ENCODE measurements at regions not wholly inside any gene's neighbourhood (a gene's known extent, or its start where the extent isn't known, plus 50 kb on each side); places are given as distances from the start of the nearest gene placed in this dataset.

DNA sequence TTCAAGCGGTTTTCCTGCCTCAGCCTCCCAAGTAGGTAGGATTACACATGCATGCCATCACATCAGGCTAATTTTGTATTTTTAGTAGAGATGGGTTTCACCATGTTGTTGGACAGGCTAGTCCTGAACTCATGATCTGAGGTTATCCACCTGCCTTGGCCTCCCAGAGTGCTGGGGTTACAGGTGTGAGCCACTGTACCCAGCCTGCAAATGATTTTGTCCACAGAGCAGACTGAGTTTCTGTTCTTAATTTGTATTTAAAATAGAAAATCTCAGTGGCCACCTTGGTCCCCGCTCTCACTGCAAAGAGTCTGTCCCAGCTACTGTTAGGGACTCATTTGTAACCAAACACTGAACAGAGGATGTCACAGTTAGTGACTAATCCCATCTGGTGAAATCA is 415.7 kb upstream of the RBFOX1 start:
- ChIA-PET POLR2A (no interaction called here), CTCF (no interaction called here)
- TF ChIP-seq GLI4 (tag by site-specific recombination; IDR thresholded peaks at IDR 0.05): no peak
- no peak for TF ChIP-seq ZNF354C (tag by site-specific recombination; IDR thresholded peaks at IDR 0.05; ENCODE audit: borderline replicate concordance, low read depth)
- TF ChIP-seq PRDM1 (tag by site-specific recombination; IDR thresholded peaks at IDR 0.05): no peak
- no peak for TF ChIP-seq ZNF138 (tag by site-specific recombination; IDR thresholded peaks at IDR 0.05; ENCODE audit: borderline replicate concordance)
- no peak for TF ChIP-seq ZNF768 (tag by site-specific recombination; IDR thresholded peaks at IDR 0.05)
- no peak for TF ChIP-seq ZBTB21 (tag by site-specific recombination; IDR thresholded peaks at IDR 0.05)
- TF ChIP-seq ZNF843 (tag by site-specific recombination; IDR thresholded peaks at IDR 0.05): no peak
- no peak for TF ChIP-seq ZNF658 (tag by site-specific recombination; IDR thresholded peaks at IDR 0.05)
- TF ChIP-seq ZBTB17 (tag by site-specific recombination; IDR thresholded peaks at IDR 0.05): no peak
- no peak for TF ChIP-seq ZNF433 (tag by site-specific recombination; IDR thresholded peaks at IDR 0.05; ENCODE audit: low read depth)
- TF ChIP-seq, protein P1, sequence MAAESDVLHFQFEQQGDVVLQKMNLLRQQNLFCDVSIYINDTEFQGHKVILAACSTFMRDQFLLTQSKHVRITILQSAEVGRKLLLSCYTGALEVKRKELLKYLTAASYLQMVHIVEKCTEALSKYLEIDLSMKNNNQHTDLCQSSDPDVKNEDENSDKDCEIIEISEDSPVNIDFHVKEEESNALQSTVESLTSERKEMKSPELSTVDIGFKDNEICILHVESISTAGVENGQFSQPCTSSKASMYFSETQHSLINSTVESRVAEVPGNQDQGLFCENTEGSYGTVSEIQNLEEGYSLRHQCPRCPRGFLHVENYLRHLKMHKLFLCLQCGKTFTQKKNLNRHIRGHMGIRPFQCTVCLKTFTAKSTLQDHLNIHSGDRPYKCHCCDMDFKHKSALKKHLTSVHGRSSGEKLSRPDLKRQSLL (tag by site-specific recombination; IDR thresholded peaks at IDR 0.05): no peak
- no peak for TF ChIP-seq OVOL3 (tag by site-specific recombination; IDR thresholded peaks at IDR 0.05)
- no peak for TF ChIP-seq ZNF707 (tag by site-specific recombination; IDR thresholded peaks at IDR 0.05)
- TF ChIP-seq ZNF416 (tag by site-specific recombination; IDR thresholded peaks at IDR 0.05): no peak
- TF ChIP-seq REPIN1 (tag by site-specific recombination; IDR thresholded peaks at IDR 0.05; ENCODE audit: low read depth): no peak
- TF ChIP-seq, protein P2, sequence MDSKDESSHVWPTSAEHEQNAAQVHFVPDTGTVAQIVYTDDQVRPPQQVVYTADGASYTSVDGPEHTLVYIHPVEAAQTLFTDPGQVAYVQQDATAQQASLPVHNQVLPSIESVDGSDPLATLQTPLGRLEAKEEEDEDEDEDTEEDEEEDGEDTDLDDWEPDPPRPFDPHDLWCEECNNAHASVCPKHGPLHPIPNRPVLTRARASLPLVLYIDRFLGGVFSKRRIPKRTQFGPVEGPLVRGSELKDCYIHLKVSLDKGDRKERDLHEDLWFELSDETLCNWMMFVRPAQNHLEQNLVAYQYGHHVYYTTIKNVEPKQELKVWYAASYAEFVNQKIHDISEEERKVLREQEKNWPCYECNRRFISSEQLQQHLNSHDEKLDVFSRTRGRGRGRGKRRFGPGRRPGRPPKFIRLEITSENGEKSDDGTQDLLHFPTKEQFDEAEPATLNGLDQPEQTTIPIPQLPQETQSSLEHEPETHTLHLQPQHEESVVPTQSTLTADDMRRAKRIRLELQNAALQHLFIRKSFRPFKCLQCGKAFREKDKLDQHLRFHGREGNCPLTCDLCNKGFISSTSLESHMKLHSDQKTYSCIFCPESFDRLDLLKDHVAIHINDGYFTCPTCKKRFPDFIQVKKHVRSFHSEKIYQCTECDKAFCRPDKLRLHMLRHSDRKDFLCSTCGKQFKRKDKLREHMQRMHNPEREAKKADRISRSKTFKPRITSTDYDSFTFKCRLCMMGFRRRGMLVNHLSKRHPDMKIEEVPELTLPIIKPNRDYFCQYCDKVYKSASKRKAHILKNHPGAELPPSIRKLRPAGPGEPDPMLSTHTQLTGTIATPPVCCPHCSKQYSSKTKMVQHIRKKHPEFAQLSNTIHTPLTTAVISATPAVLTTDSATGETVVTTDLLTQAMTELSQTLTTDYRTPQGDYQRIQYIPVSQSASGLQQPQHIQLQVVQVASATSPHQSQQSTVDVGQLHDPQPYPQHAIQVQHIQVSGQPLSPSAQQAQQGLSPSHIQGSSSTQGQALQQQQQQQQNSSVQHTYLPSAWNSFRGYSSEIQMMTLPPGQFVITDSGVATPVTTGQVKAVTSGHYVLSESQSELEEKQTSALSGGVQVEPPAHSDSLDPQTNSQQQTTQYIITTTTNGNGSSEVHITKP (tag by site-specific recombination; IDR thresholded peaks at IDR 0.05): no peak
- TF ChIP-seq ZNF248 (tag by site-specific recombination; IDR thresholded peaks at IDR 0.05): no peak
- TF ChIP-seq ZNF239 (tag by site-specific recombination; IDR thresholded peaks at IDR 0.05): no peak
- Histone ChIP-seq H3K9me3 (ENCODE audit: control insufficient read depth, insufficient read depth, low read depth, low read length) (no peaks in the 10 kb centered on the region), H3K4me3 (ENCODE audit: low read depth, low read length) (no peak overlapping the region), H3K36me3 (ENCODE audit: control insufficient read depth in 2 of 2, insufficient read depth in 1 of 2, low read length in 2 of 2) (no peaks in the 10 kb centered on the region), H3K27ac (ENCODE audit: extremely low read depth, low read depth, low read length) (no peak overlapping the region), H3K4me1 (ENCODE audit: control insufficient read depth, insufficient read depth, low read length) (no peaks in the 10 kb centered on the region)

DNA sequence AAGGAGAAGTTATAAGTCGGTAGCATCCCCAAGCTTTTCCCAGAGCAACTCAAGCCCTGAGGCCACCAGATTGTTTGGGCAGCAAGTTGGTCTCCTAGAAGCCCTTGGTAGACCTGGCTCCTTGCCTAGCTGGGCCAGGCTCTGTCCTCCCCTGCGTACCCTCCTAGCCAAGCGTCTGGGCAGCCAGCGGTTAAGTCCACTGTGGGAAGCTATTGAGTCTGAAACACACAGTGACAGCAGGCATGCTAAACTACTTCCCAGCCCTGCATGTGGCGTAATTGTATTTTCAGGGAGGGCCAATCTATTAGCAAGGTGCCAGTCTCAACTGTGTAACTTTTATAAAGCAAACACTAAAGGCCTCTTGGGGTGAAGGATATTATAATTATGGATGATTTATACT is 419.1 kb upstream of the RBFOX1 start:
- Histone ChIP-seq H3K27ac (ENCODE audit: extremely low read depth, low read depth, low read length) (no peak overlapping the region), H3K4me1 (ENCODE audit: control insufficient read depth, insufficient read depth, low read length) (no peaks in the 10 kb centered on the region), H3K9me3 (ENCODE audit: control insufficient read depth, insufficient read depth, low read depth, low read length) (no peaks in the 10 kb centered on the region), H3K4me3 (ENCODE audit: low read depth, low read length) (no peak overlapping the region), H3K36me3 (ENCODE audit: control insufficient read depth in 2 of 2, insufficient read depth in 1 of 2, low read length in 2 of 2) (no peaks in the 10 kb centered on the region)
- CTCF ChIA-PET: no interaction called here
- POLR2A ChIA-PET: no interaction called here
- TF ChIP-seq, protein P3, sequence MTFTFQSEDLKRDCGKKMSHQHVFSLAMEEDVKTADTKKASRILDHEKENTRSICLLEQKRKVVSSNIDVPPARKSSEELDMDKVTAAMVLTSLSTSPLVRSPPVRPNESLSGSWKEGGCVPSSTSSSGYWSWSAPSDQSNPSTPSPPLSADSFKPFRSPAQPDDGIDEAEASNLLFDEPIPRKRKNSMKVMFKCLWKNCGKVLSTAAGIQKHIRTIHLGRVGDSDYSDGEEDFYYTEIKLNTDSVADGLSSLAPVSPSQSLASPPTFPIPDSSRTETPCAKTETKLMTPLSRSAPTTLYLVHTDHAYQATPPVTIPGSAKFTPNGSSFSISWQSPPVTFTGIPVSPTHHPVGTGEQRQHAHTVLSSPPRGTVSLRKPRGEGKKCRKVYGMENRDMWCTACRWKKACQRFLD (tag by site-specific recombination; IDR thresholded peaks at IDR 0.05): no peak
- no peak for TF ChIP-seq ZNF549 (tag by site-specific recombination; IDR thresholded peaks at IDR 0.05)
- TF ChIP-seq KLF9 (tag by site-specific recombination; IDR thresholded peaks at IDR 0.05; ENCODE audit: low read depth): no peak
- no peak for TF ChIP-seq ZBTB1 (tag by site-specific recombination; IDR thresholded peaks at IDR 0.05)
- no peak for TF ChIP-seq ZNF510 (tag by site-specific recombination; IDR thresholded peaks at IDR 0.05; ENCODE audit: insufficient replicate concordance)
- TF ChIP-seq ZNF48 (tag by site-specific recombination; IDR thresholded peaks at IDR 0.05): no peak
- no peak for TF ChIP-seq ZNF214 (tag by site-specific recombination; IDR thresholded peaks at IDR 0.05; ENCODE audit: borderline replicate concordance)
- TF ChIP-seq ZNF223 (tag by site-specific recombination; IDR thresholded peaks at IDR 0.05): no peak
- no peak for TF ChIP-seq ZNF202 (tag by site-specific recombination; IDR thresholded peaks at IDR 0.05; ENCODE audit: borderline replicate concordance)
- no peak for TF ChIP-seq ZNF221 (tag by site-specific recombination; IDR thresholded peaks at IDR 0.05; ENCODE audit: borderline replicate concordance)
- TF ChIP-seq, protein P4, sequence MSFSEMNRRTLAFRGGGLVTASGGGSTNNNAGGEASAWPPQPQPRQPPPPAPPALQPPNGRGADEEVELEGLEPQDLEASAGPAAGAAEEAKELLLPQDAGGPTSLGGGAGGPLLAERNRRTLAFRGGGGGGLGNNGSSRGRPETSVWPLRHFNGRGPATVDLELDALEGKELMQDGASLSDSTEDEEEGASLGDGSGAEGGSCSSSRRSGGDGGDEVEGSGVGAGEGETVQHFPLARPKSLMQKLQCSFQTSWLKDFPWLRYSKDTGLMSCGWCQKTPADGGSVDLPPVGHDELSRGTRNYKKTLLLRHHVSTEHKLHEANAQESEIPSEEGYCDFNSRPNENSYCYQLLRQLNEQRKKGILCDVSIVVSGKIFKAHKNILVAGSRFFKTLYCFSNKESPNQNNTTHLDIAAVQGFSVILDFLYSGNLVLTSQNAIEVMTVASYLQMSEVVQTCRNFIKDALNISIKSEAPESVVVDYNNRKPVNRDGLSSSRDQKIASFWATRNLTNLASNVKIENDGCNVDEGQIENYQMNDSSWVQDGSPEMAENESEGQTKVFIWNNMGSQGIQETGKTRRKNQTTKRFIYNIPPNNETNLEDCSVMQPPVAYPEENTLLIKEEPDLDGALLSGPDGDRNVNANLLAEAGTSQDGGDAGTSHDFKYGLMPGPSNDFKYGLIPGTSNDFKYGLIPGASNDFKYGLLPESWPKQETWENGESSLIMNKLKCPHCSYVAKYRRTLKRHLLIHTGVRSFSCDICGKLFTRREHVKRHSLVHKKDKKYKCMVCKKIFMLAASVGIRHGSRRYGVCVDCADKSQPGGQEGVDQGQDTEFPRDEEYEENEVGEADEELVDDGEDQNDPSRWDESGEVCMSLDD (tag by site-specific recombination; IDR thresholded peaks at IDR 0.05): no peak

All from HEK293 (cell line).